Spleen (tissue), 11 donors: ENCODE measurements at regions not wholly inside any gene's neighbourhood (a gene's known extent, or its start where the extent isn't known, plus 50 kb on each side); places are given as distances from the start of the nearest gene placed in this dataset.
A peak's percentile ranks its signal among the peaks of the same experiment; 100 is the strongest.

Experiments used
- DNase-seq: peaks from one replicate; pipeline ENCODE4 v3.0.0-alpha.2; 2020
- H3K27ac ChIP-seq, 8 donors: fragments of 200-600 bp; sonication (generic) in 7 of 8; 1 replicate in 4 of 8; 2 replicates in 4 of 8; pipeline versions ENCODE4 v1.5.0 to v1.8.0; 2016 to 2021; ENCODE audit warnings: inconsistent platforms in 4 of 8, mild to moderate bottlenecking in 4 of 8, moderate library complexity in 1 of 8
- H3K27me3 ChIP-seq, 7 donors: fragments of 200-600 bp; sonication (generic) in 6 of 7; replicated peaks in 1 of 7; 1 replicate in 4 of 7; 2 replicates in 3 of 7; pipeline versions ENCODE4 v1.5.0 to v1.8.0; 2016 to 2021; ENCODE audit warnings: inconsistent platforms in 3 of 7, mild to moderate bottlenecking in 1 of 7
- H3K36me3 ChIP-seq, 6 donors: fragments of 200-600 bp; sonication (generic) in 5 of 6; 1 replicate in 4 of 6; 2 replicates in 2 of 6; pipeline versions ENCODE4 v1.5.0 to v1.8.0; 2016 to 2021; ENCODE audit warnings: inconsistent platforms in 2 of 6
- H3K4me1 ChIP-seq, 6 donors: fragments of 200-600 bp; sonication (generic) in 5 of 6; 1 replicate in 3 of 6; 2 replicates in 3 of 6; pipeline versions ENCODE4 v1.5.0 to v1.8.0; 2016 to 2021; ENCODE audit warnings: inconsistent platforms in 3 of 6
- H3K4me3 ChIP-seq, 8 donors: fragments of 200-600 bp; sonication (generic) in 7 of 8; 1 replicate in 4 of 8; 2 replicates in 4 of 8; pipeline versions ENCODE4 v1.5.0 to v1.8.0; 2016 to 2021; ENCODE audit warnings: inconsistent platforms in 4 of 8, mild to moderate bottlenecking in 4 of 8, moderate library complexity in 2 of 8
- H3K9me3 ChIP-seq, 8 donors: fragments of 200-600 bp; sonication (generic) in 7 of 8; 1 replicate in 4 of 8; 2 replicates in 4 of 8; pipeline versions ENCODE4 v1.5.0 to v1.8.0; 2016 to 2021; ENCODE audit warnings: inconsistent platforms in 4 of 8
- POLR2A ChIP-seq, 3 donors: fragments of 450-650 bp; IDR thresholded peaks; one replicate each; pipeline ENCODE4 v1.5.1; 2017; ENCODE audit warnings: antibody characterized with exemption in 3 of 3, mild to moderate bottlenecking in 1 of 3
- POLR2AphosphoS5 ChIP-seq, 3 donors: sonication (generic); formaldehyde crosslinking; IDR thresholded peaks; one replicate each; pipeline ENCODE4 v1.5.1; 2017; ENCODE audit warnings: antibody characterized with exemption in 3 of 3
- WGBS, 5 donors: extraction: QIAGEN DNeasy Blood & Tissue Kit in 3 of 5; methylation state at CpG; one replicate each; pipeline versions ENCODE4 v1.1.5 to v1.1.7; 2013 to 2018; 5-methylcytosine and 5-hydroxymethylcytosine counted together
- intact Hi-C: fragments of 100-400 bp; cut with DNase I; formaldehyde crosslinking; loops from one replicate; pipeline ENCODE4 v1.15.0; 2023; ENCODE audit warnings: low total_unique reads
- TF ChIP-seq, protein P1 (sequence below), 11 experiments: fragments of 200-600 bp in 7 of 11; fragments of 450-650 bp in 4 of 11; sonication (generic) in 4 of 11; IDR thresholded peaks in 8 of 11; conservative IDR thresholded peaks in 3 of 11; 1 replicate in 7 of 11; 2 replicates in 4 of 11; pipeline versions ENCODE4 v1.4.0 to v1.8.0; 2016 to 2021; ENCODE audit warnings: antibody characterized with exemption in 11 of 11, inconsistent platforms in 4 of 11, mild to moderate bottlenecking in 1 of 11
- donor health status: healthy with polysubstance abuse.
- donor health status: DM: no; HTN: no; CAD: no; lungs with moderate emphysema.
- donor health status: DM: no; HTN: no; CAD: no.
- donor health status: Bipolar disorder and iron deficiency.
- donor health status: healthy.
- donor health status: DM: no; HTN: no; CAD: no.
- donor health status: DM: yes; HTN: yes; CAD: no.

DNA sequence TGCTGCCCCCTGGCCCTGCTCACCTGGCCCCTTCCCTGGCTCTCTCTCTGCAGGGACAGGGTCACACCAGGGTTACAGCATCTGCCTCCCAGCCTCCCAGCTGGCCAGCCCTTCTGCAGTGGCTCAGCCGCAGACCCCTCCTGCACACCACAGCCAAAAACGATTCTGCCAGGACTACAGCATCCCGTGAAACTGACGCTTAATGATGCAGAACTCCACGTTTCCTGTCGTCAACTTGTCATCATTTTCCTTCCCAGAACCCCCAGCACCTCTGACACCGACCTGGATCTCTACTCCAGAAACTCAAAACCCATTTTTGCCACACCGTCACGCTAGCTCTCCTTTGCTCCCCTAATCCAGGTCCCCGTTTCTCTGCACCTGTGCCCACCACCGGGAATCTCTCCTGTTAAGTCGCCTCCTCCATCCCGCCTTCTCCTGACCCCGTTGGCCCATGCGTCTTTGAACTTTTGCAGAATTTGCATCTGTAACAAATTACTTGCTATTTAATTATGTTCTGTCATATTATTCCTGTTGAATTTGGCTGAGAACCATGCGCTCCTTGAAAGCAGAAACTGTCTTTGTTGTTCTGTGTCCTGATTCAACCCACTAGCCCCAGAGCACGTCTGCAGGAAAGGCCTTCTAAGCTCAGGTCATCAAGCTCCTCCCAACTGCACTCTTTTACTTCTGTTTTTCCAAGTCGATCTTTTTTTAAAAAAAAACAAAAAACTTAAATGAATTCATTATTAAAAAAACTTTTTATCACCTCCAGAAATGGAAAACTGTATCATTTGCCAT is 173.2 kb upstream of the COPS8 start:
- H3K9me3 ChIP-seq: no peaks in the 10 kb centered on the region
- DNase-seq: no peak
- WGBS, 5 donors: 74 to 80% (median 76%) methylated on average over 18 of the region's 18 CpGs
- no peak overlapping the region for H3K4me3 ChIP-seq
- no peak overlapping the region for H3K27ac ChIP-seq
- intact Hi-C loops: no loop called here
- H3K27me3 ChIP-seq: peaks cover 0 to 15% (median 0%) of the 10 kb centered on the region in 7 donors
- no peaks in the 10 kb centered on the region for H3K36me3 ChIP-seq
- H3K4me1 ChIP-seq: peaks cover 0 to 10% (median 4%) of the 10 kb centered on the region in 6 donors
- TF ChIP-seq POLR2AphosphoS5 (IDR thresholded peaks at IDR 0.05): no peak
- TF ChIP-seq, protein P1, sequence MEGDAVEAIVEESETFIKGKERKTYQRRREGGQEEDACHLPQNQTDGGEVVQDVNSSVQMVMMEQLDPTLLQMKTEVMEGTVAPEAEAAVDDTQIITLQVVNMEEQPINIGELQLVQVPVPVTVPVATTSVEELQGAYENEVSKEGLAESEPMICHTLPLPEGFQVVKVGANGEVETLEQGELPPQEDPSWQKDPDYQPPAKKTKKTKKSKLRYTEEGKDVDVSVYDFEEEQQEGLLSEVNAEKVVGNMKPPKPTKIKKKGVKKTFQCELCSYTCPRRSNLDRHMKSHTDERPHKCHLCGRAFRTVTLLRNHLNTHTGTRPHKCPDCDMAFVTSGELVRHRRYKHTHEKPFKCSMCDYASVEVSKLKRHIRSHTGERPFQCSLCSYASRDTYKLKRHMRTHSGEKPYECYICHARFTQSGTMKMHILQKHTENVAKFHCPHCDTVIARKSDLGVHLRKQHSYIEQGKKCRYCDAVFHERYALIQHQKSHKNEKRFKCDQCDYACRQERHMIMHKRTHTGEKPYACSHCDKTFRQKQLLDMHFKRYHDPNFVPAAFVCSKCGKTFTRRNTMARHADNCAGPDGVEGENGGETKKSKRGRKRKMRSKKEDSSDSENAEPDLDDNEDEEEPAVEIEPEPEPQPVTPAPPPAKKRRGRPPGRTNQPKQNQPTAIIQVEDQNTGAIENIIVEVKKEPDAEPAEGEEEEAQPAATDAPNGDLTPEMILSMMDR (IDR thresholded peaks at IDR 0.05 in 8 of 11, conservative IDR thresholded peaks at IDR 0.05 in 3 of 11): no peak
- no peak for TF ChIP-seq POLR2A (IDR thresholded peaks at IDR 0.05)

DNA sequence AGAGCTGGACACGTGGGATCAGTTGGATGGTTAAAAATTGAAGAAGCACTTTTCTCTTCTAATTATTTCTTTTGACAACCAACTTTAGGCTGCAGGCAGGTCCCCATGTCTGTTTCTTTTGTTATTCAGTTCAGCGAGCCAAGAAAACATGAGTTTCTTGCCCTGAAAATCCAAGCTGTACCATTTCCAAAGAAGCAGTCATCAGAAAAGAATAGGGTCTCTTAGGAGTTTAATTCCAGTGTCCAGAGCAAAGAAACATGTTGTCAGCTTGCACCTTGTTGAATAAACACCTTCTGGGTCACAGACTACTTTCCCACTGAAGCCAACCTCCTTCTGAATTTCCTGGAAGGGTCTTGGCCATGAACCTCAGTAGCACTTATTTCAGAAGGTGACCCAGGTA is 170.5 kb upstream of the COPS8 start:
- no peak for DNase-seq
- TF ChIP-seq POLR2A (IDR thresholded peaks at IDR 0.05) (no peak), POLR2AphosphoS5 (IDR thresholded peaks at IDR 0.05) (no peak)
- TF ChIP-seq, protein P1 (IDR thresholded peaks at IDR 0.05 in 8 of 11, conservative IDR thresholded peaks at IDR 0.05 in 3 of 11): no peak
- Histone ChIP-seq H3K4me3 (no peak overlapping the region), H3K27me3 (peaks cover 0 to 5% (median 0%) of the 10 kb centered on the region in 7 donors), H3K4me1 (peaks cover 0 to 24% (median 7%) of the 10 kb centered on the region in 6 donors), H3K27ac (no peak overlapping the region), H3K36me3 (no peaks in the 10 kb centered on the region), H3K9me3 (no peaks in the 10 kb centered on the region)
- 81 to 92% (median 83%) methylated on average over 2 of the region's 2 CpGs for WGBS, 5 donors
- intact Hi-C loops: no loop called here

DNA sequence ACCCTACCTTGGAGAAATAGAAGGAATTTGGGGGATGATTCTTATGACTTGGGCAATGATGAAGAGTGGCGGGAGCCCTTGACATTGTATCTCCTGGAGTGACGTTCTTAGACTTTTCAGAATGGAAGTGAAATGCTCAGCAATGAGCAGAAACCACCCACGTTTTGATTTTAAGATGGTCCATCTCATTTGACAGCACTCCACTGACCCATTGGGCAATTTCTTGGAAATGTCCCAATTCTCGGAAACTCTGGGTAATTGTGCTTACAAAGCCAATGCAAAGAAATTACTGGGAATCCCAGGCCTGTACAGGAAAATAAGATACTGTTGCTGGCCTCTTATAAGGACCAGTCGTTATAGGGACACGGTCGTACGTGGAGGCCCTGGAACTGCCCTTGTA is 170.0 kb upstream of the COPS8 start:
- H3K4me3 ChIP-seq: no peak overlapping the region
- H3K27ac ChIP-seq: peak overlapping the region in 1 of 8 donors; percentile 43
- DNase-seq: no peak
- H3K36me3 ChIP-seq: no peaks in the 10 kb centered on the region
- peaks cover 0 to 24% (median 7%) of the 10 kb centered on the region in 6 donors for H3K4me1 ChIP-seq
- H3K27me3 ChIP-seq: peaks cover 0 to 5% (median 0%) of the 10 kb centered on the region in 7 donors
- no peak for TF ChIP-seq POLR2A (IDR thresholded peaks at IDR 0.05)
- TF ChIP-seq, protein P1 (IDR thresholded peaks at IDR 0.05 in 8 of 11, conservative IDR thresholded peaks at IDR 0.05 in 3 of 11): no peak
- intact Hi-C loops: no loop called here
- 81 to 87% (median 84%) methylated on average over 8 of the region's 8 CpGs for WGBS, 5 donors
- no peaks in the 10 kb centered on the region for H3K9me3 ChIP-seq

DNA sequence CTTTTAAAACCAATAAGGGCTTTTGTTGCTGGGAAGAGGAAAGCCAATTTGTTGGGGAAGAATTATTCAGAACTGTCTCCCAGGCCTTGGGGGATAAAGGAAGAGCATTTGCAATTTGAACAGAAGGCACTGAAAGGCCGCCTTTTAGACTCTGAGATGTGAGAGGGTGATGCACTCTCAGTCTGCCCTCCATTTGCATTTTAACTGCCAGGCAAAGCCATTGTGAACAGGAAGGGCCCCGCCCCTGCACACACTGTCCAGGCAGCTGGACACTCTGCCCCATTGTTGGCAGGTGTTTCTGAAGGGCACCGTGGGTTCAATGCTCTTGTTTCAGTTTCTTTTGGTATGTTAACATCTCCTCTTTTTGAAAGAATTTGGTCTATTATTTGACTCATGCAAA is 169.5 kb upstream of the COPS8 start:
- DNase-seq: no peak
- no peak overlapping the region for H3K4me3 ChIP-seq
- peaks cover 0 to 5% (median 0%) of the 10 kb centered on the region in 7 donors for H3K27me3 ChIP-seq
- peak overlapping the region in 1 of 8 donors; percentile 43 for H3K27ac ChIP-seq
- 48 to 76% (median 63%) methylated on average over 3 of the region's 3 CpGs for WGBS, 5 donors
- no peaks in the 10 kb centered on the region for H3K9me3 ChIP-seq
- H3K4me1 ChIP-seq: peaks cover 0 to 24% (median 7%) of the 10 kb centered on the region in 6 donors
- intact Hi-C loops: no loop called here
- no peaks in the 10 kb centered on the region for H3K36me3 ChIP-seq
- TF ChIP-seq, protein P1 (IDR thresholded peaks at IDR 0.05 in 8 of 11, conservative IDR thresholded peaks at IDR 0.05 in 3 of 11): no peak
- peak in 2 of 3 donors; percentile 45 to 60 for TF ChIP-seq POLR2AphosphoS5 (IDR thresholded peaks at IDR 0.05)
